Endothelial cell of umbilical vein (primary cell): ENCODE measurements at regions not wholly inside any gene's neighbourhood (a gene's known extent, or its start where the extent isn't known, plus 50 kb on each side); places are given as distances from the start of the nearest gene placed in this dataset.

Experiments used
- BruUV-seq: library from RNA; stranded (reverse); fragments of 400-500 nt; replicated peaks from 2 replicates; lab custom pipeline; 2021; lab: Mats Ljungman, UMichigan
- CTCF ChIA-PET: fragments of 300-600, 350-600 bp; sonication (Branson Sonifier 250); formaldehyde crosslinking; loops from one replicate; lab custom pipeline; 2021; ENCODE audit warnings: antibody characterized with exemption, inconsistent platforms; lab: Charles Lee
- POLR2A ChIA-PET: fragments of 300-600, 350-600 bp; sonication (Branson Sonifier 250); formaldehyde crosslinking; loops from one replicate; lab custom pipeline; 2021; ENCODE audit warnings: antibody characterized with exemption, inconsistent platforms; lab: Charles Lee
- DNase-seq: peaks from one replicate; pipeline ENCODE4 v3.0.0-alpha.2; 2011; ENCODE audit warnings: low read depth, low spot score
- FAIRE-seq: peaks from 2 replicates; lab custom pipeline; 2011; peaks lifted over from hg19 to GRCh38; lab: Jason Lieb, UNC
- H2AFZ ChIP-seq: 2 replicates; pipeline ENCODE4 v1.6.0; 2012; ENCODE audit warnings: low read depth, low read length, control low read depth, inconsistent platforms
- H3K27ac ChIP-seq: 2 replicates; pipeline ENCODE4 v1.5.1; 2011; ENCODE audit warnings: low read depth, mild to moderate bottlenecking, control low read depth, low read length, moderate library complexity; ENCODE audit not compliant: insufficient read depth
- H3K27me3 ChIP-seq, 2 experiments: 2 replicates each; pipeline versions ENCODE4 v1.6.0 to v1.6.1; 2011; ENCODE audit warnings: low read length in 2 of 2, mixed read lengths in 1 of 2; ENCODE audit not compliant: control insufficient read depth in 2 of 2, insufficient read depth in 2 of 2
- H3K36me3 ChIP-seq, 2 experiments: 2 replicates in 1 of 2; 3 replicates in 1 of 2; pipeline ENCODE4 v1.5.1; 2011; ENCODE audit warnings: low read length in 2 of 2, mild to moderate bottlenecking in 1 of 2, moderate library complexity in 1 of 2; ENCODE audit not compliant: control insufficient read depth in 2 of 2, insufficient read depth in 2 of 2; ENCODE audit errors: extremely low read depth in 1 of 2
- H3K4me1 ChIP-seq: 3 replicates; pipeline ENCODE4 v1.5.1; 2011; ENCODE audit warnings: mild to moderate bottlenecking, low read length; ENCODE audit not compliant: control insufficient read depth, insufficient read depth; ENCODE audit errors: extremely low read depth
- H3K4me2 ChIP-seq: 2 replicates; pipeline ENCODE4 v1.6.1; 2011; ENCODE audit warnings: low read length, control low read depth, mixed read lengths; ENCODE audit not compliant: insufficient read depth
- H3K4me3 ChIP-seq, 3 experiments: fragments of 200-600 bp in 1 of 3; sonication (generic), shearing (Covaris generic) in 1 of 3; replicated peaks in 1 of 3; 2 replicates each; pipeline ENCODE4 v1.5.1; 2011 to 2016; ENCODE audit warnings: control low read depth in 3 of 3, low read length in 3 of 3, mild to moderate bottlenecking in 2 of 3, inconsistent platforms in 1 of 3, low read depth in 1 of 3, moderate library complexity in 1 of 3; ENCODE audit not compliant: insufficient read depth in 1 of 3
- H3K79me2 ChIP-seq: 2 replicates; pipeline ENCODE4 v1.6.0; 2012; ENCODE audit warnings: low read length, inconsistent platforms; ENCODE audit not compliant: control insufficient read depth, insufficient read depth
- H3K9ac ChIP-seq: replicated peaks from 2 replicates; pipeline ENCODE3; 2011; ENCODE audit warnings: low read length, control low read depth; ENCODE audit not compliant: insufficient read depth; ENCODE audit errors: extremely low read depth
- H3K9me1 ChIP-seq: replicated peaks from 3 replicates; pipeline ENCODE4 v1.6.0; 2011; ENCODE audit warnings: mild to moderate bottlenecking, low read length; ENCODE audit not compliant: control insufficient read depth, insufficient read depth; ENCODE audit errors: extremely low read depth
- H3K9me3 ChIP-seq: replicated peaks from 2 replicates; pipeline ENCODE4 v1.5.1; 2012; ENCODE audit warnings: low read length, inconsistent platforms; ENCODE audit not compliant: control insufficient read depth, insufficient read depth
- H4K20me1 ChIP-seq: replicated peaks from 2 replicates; pipeline ENCODE3; 2011; ENCODE audit warnings: mild to moderate bottlenecking, low read length; ENCODE audit not compliant: control insufficient read depth, insufficient read depth; ENCODE audit errors: extremely low read depth
- EZH2 ChIP-seq: IDR thresholded peaks from 2 replicates; pipeline ENCODE4 v1.6.1; 2012; ENCODE audit warnings: borderline replicate concordance, low read depth, mild to moderate bottlenecking, moderate library complexity, low read length, inconsistent platforms; ENCODE audit not compliant: severe bottlenecking
- FOS ChIP-seq: IDR thresholded peaks from 2 replicates; pipeline ENCODE4 v1.6.1; 2011; ENCODE audit warnings: mild to moderate bottlenecking, low read length, moderate library complexity, borderline replicate concordance; ENCODE audit not compliant: insufficient read depth
- GATA2 ChIP-seq: IDR thresholded peaks from 2 replicates; pipeline ENCODE4 v1.7.0; 2011; ENCODE audit warnings: low read depth, mild to moderate bottlenecking, moderate library complexity, mixed read lengths, low read length; ENCODE audit not compliant: insufficient read length, insufficient read depth
- JUN ChIP-seq: IDR thresholded peaks from 2 replicates; pipeline ENCODE4 v1.6.1; 2011; ENCODE audit warnings: borderline replicate concordance, low read depth; ENCODE audit not compliant: insufficient read length, insufficient read depth
- MAX ChIP-seq: IDR thresholded peaks from 2 replicates; pipeline ENCODE4 v1.6.1; 2011; ENCODE audit not compliant: insufficient read depth, insufficient read length
- MYC ChIP-seq: IDR thresholded peaks from one replicate; pipeline ENCODE4 v1.6.1; 2011; ENCODE audit warnings: mild to moderate bottlenecking, low read depth, low read length
- POLR2A ChIP-seq: IDR thresholded peaks from 2 replicates; pipeline ENCODE4 v1.6.1; 2012; ENCODE audit warnings: low read depth, mild to moderate bottlenecking, control low read depth, low read length
- POLR2AphosphoS5 ChIP-seq: IDR thresholded peaks from 2 replicates; pipeline ENCODE4 v1.6.1; 2012; ENCODE audit warnings: low read depth, mild to moderate bottlenecking, control low read depth, low read length, moderate library complexity; ENCODE audit not compliant: insufficient read depth
- dilution Hi-C: fragments of 300-500 bp; cut with MboI; formaldehyde crosslinking; loops from one replicate; pipeline ENCODE4 v1.15.0; 2019; ENCODE audit warnings: low sequenced_read_pairs; ENCODE audit not compliant: extremely low pct_ligation_motif_present
- intact Hi-C: fragments of 100-400 bp; cut with micrococcal nuclease; formaldehyde crosslinking; loops from one replicate; pipeline ENCODE4 v1.10.0; 2022
- TF ChIP-seq, protein P1 (sequence below), 2 donors: IDR thresholded peaks; 1 replicate in 1 of 2; 2 replicates in 1 of 2; pipeline ENCODE4 v1.5.1; 2011; ENCODE audit warnings: low read length in 2 of 2, mild to moderate bottlenecking in 2 of 2, moderate library complexity in 2 of 2, control low read depth in 1 of 2, inconsistent platforms in 1 of 2, low read depth in 1 of 2; ENCODE audit not compliant: insufficient read depth in 1 of 2; ENCODE audit errors: extremely low read depth in 1 of 2

DNA sequence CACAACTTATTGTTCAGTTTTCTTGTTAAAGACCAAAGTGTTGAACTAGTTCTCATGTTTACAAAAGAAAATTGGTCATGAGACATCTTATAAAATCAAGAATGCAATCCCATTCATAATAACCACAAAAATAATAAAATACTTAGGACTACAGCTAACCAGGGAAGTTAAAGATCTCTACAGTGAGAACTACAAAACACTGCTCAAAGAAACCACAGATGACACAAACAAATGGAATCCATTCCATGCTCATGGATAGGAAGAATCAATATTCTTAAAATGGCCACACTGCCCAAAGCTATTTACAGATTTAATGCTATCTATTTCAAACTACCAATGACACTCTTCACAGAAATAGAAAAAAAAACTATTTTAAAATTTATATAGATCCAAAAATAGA is 1354.8 kb upstream of the CDH2 start:
- dilution Hi-C loops (no loop called here), intact Hi-C loops (no loop called here)
- H3K9me3 ChIP-seq = no peaks in the 10 kb centered on the region
- no peak overlapping the region for H3K4me2 ChIP-seq
- no peaks in the 10 kb centered on the region for H3K79me2 ChIP-seq
- H4K20me1 ChIP-seq = no peaks in the 10 kb centered on the region
- POLR2A ChIA-PET = no interaction called here
- H3K36me3 ChIP-seq = no peaks in the 10 kb centered on the region
- no peak overlapping the region for H3K9ac ChIP-seq
- DNase-seq = no peak
- H3K27ac ChIP-seq = no peak overlapping the region
- TF ChIP-seq, protein P1, sequence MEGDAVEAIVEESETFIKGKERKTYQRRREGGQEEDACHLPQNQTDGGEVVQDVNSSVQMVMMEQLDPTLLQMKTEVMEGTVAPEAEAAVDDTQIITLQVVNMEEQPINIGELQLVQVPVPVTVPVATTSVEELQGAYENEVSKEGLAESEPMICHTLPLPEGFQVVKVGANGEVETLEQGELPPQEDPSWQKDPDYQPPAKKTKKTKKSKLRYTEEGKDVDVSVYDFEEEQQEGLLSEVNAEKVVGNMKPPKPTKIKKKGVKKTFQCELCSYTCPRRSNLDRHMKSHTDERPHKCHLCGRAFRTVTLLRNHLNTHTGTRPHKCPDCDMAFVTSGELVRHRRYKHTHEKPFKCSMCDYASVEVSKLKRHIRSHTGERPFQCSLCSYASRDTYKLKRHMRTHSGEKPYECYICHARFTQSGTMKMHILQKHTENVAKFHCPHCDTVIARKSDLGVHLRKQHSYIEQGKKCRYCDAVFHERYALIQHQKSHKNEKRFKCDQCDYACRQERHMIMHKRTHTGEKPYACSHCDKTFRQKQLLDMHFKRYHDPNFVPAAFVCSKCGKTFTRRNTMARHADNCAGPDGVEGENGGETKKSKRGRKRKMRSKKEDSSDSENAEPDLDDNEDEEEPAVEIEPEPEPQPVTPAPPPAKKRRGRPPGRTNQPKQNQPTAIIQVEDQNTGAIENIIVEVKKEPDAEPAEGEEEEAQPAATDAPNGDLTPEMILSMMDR (IDR thresholded peaks at IDR 0.05; ENCODE audit: extremely low read depth in 1 of 2, insufficient read depth in 1 of 2, low read depth in 1 of 2, low read length in 2 of 2) = no peak
- no peak for TF ChIP-seq JUN
- no peak for TF ChIP-seq FOS
- no peak for TF ChIP-seq POLR2AphosphoS5
- no peak for TF ChIP-seq MYC
- no peak for TF ChIP-seq MAX
- TF ChIP-seq POLR2A = no peak
- no peak for TF ChIP-seq GATA2
- TF ChIP-seq EZH2 = no peak
- CTCF ChIA-PET = no interaction called here
- no peak for FAIRE-seq
- no peaks in the 10 kb centered on the region for H3K27me3 ChIP-seq
- BruUV-seq = no TSS peak
- H3K4me1 ChIP-seq = no peaks in the 10 kb centered on the region
- H3K9me1 ChIP-seq = no peaks in the 10 kb centered on the region
- H3K4me3 ChIP-seq = no peak overlapping the region
- H2AFZ ChIP-seq = no peak overlapping the region
